Right kidney (tissue), 1 donor: ENCODE measurements at regions not wholly inside any gene's neighbourhood (a gene's known extent, or its start where the extent isn't known, plus 50 kb on each side); places are given as distances from the start of the nearest gene placed in this dataset.
A peak's percentile ranks its signal among the peaks of the same experiment; 100 is the strongest.
"Not testable (repeated sequence)": the region's sequence is repeated elsewhere in the genome, so short reads cannot be mapped to it uniquely, and the experiment has no call there.

ENCODE experiments used
- DNase-seq: peaks from one replicate; pipeline ENCODE4 v3.0.0-alpha.2; 2016

DNA sequence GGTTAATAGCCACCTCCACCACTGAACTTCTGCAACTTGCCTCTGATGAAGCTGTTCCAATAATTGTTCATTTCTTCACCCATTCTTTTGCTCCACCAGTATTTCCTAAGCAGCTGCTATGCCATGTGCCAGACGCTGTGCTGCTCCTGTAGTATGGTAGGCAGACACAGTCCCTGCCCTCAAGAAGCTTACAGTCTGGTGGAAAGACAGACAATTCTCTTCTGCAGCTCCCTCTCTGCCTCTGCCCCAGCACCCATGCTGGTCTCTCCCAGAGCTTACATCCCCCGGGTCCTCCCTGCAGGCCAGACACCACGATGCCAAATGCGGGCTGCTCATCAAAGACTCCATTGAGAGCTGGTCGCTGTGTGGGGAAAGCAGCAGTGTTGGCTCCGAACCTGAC, 111.6 kb upstream of the ESRRB start:
- DNase-seq = no peak

GRCh38 chr14:76267322-76268046, 108.5 kb upstream of the ESRRB start:
- peak; percentile 72 for DNase-seq

DNA sequence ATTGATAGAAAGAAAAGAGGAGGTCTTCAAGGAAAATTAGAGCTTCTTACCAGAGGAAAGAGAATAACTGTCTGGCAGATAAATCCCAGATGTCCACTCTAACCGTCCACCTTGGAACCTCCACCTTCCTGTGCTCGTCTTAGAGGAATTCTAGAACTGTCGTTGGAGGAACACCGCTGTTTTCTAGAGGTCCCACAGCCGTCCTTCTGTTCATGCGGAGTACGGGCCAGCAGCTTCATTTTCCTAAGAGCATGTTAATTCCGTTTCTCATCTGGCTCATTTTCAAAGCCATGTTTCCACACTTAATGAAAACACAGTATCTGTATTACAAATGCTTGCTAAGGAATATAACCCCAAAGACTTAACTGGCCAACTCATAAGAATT, 107.9 kb upstream of the ESRRB start:
- no peak for DNase-seq

- no peak for DNase-seq
Observed at GRCh38 chr14:76268700-76269099, 107.2 kb upstream of the ESRRB start.

DNA sequence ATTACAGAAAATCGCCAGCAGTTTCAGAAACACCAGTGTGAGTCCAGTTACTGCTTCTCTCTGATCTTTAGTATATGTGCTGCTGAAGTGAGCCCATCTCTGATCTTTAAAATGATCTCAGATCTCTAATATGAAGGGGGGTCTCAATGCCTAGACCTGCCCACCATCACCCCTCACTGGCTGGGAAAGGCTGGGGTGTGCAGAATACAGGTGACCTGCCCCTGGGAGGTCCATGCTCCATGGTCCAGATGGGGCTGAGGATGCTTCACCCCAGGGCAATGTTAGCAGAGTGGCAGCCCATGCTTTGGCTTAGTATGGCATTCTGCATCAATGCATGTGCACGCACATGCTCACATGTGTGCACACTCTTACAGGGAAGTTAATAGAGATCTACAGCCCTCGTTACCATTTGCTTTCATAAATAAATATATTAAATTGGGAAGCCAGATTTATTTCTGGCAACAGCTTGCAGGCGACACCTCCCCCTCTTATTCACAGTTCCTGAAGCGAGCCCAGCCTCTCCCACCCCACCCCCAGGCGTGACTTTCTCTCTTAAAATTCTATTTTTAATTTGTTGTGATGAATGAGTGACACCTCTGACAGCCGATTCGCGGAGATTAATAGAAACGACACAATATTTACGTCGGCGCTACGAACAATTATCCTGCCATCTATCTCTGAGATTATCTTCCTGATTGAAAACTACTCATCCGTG, 104.7 kb upstream of the ESRRB start:
- DNase-seq = no peak

GRCh38 chr14:76272349-76272748, 103.6 kb upstream of the ESRRB start:
- no peak for DNase-seq

DNA sequence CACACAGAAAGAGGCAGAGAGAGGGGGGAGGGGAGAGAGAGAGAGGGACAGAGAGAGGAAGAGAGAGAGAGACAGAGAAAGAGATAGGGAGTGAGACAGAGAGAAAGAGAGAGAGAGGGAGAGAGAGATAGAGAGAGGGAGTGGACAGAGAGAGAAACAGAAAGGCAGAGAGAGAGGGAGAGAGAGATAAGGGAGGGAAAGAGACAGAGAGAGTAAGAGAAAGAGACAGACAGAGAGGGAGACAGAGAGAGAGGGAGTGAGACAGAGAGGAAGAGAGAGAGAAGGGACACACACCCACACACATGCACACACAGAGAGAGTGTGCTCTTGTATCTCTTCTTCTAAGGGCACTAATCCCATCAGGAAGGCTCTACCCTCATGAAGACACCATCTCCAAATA, 103.2 kb upstream of the ESRRB start:
- no peak for DNase-seq

- DNase-seq = no peak
Observed at GRCh38 chr14:76273346-76273745, 102.6 kb upstream of the ESRRB start.

DNA sequence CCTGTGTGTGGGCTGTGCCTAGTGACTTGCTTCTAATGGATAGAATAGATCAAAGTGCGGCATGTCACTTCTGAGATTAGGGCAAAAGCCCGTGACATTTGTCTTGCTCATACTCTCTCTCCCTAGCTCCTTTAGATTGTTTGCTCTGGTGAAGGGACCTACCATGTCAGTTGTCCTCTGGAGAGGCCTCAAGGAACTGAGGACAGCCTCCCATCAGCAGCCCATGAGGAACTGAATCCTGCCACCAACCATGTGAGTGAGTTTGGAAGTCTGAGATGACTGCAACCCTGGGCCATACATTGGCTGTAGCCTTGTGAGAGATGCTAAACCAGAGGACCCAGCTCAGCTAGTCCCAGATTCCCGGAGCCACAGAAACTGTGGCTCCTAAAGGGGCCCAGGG, 101.6 kb upstream of the ESRRB start:
- DNase-seq = no peak

DNA sequence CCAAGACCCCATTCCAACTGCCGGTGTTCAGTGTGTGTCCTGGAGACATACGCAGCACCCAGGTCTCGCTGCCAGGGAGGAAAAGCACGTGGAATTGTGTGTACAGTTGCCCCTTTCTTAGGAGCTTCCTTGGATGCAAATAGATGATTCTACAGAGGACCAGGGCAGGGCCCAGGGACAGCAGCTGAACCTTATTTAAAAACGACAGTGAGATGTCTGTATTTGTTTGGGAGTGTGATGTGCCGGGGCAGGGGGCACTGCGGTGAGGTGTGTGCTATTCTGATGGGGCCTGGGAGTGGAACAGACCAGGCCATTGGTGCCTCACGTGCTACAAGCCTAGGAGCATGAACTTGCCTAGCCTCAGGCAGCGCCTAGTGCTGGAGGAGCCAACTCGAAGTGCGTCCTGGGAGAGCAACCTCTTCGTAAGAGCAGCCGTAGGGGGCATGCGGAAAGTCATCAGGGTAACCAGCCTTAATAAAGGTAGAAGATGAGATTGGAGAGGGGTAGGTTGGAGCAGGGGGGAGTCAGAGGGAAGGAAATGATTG, 98.3 kb upstream of the ESRRB start:
- no peak for DNase-seq

- no peak for DNase-seq
Observed at GRCh38 chr14:76280221-76280620, 95.7 kb upstream of the ESRRB start.

DNA sequence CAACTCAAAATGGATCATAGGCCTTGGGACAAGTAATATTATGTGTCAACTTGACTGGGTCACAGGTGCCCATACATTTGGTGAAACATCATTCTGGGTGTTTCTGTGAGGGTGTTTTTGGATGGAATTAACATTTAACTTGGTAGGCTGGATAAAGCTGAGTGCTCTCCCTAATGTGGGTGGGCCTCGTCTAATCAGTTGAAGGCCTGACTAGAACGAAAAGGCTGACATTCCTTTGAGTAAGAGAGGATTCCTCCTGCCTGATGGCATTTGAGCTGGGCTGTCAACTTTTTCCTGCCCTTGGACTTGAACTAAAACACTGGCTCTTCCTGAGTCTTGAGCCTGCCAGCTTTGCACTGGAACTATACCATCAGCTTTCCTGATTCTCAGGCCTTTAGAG, 93.4 kb upstream of the ESRRB start:
- DNase-seq = no peak

DNA sequence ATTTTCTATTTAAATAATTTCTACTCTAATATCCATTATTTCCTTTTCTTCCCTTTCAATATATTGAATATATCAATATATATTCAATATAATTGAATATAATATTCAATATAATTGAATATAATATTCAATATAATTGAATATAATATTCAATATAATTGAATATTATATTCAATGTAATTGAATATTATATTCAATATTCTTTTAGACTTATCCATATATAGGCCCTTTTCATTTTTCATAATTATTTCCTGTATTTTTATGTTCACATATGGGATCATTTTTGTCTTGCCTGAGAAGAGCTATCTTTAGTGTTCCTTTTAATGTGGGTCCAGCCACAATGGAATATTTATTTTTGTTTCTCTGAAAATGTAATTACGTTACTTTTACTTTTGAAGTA, 88.9 kb upstream of the ESRRB start:
- no peak for DNase-seq

- no peak for DNase-seq
Observed at GRCh38 chr14:76289276-76289675, 86.7 kb upstream of the ESRRB start.

GRCh38 chr14:76292561-76292960, 83.4 kb upstream of the ESRRB start:
- no peak for DNase-seq

DNA sequence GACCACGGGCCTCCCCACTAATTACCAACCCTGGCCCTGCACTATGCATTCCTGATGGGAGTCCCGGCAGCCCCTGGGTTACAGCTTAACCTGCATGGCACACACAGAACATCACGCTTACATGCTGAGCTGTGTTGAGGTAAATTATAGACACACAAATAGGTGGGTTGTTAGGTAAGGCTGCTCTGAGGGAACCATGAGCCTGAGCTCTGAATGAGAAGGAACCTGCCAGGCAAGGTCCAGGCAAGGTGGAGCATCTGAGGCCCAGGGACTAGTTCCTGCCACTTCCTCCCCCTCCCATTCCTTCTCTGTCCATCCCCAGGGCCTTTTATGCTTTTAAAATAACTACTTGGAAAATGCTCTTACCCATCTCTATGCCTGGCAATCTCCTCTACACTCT, 82.7 kb upstream of the ESRRB start:
- DNase-seq = no peak

DNA sequence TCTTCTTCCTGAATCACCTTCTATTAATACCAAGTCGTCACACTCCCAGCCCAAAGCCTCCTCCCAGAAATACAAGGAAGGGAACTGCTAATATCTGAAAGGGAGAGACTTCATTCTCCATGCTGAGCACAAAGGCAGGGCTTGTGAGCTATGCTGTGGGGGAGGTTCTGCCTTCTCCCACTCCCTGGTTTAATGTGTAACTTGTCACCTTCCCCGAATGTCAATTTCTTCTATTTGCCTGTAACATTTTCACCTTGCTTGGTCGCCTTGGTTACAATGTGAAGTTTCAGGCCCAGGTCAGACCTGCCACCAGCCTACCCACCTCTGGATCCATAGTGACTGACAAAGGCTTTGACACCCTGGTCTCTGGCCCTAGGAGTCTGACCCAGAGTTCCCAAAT, 82.0 kb upstream of the ESRRB start:
- peak; percentile 31 for DNase-seq

GRCh38 chr14:76294876-76295275, 81.1 kb upstream of the ESRRB start:
- DNase-seq = no peak

GRCh38 chr14:76298896-76299295, 77.0 kb upstream of the ESRRB start:
- DNase-seq = no peak

DNA sequence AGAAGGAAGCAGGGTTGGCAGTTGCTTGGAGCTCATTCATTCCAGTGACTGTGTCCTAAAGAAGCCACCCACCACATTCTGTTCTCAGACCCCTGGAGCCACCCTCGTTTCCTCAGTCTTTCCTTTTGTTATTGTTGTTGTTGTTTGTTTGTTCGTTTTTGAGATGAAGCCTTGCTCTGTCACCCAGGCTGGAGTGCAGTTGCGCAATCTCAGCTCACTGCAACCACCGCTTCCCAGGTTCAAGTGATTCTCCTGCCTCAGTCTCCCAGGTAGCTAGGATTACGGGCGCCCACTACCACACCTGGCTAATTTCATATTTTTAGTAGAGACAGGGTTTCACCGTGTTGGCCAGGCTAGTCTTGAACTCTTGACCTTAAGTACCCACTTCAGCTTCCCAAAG, 72.7 kb upstream of the ESRRB start:
- DNase-seq = not testable (repeated sequence)

- no peak for DNase-seq
Observed at GRCh38 chr14:76304536-76305267, 71.2 kb upstream of the ESRRB start.

DNA sequence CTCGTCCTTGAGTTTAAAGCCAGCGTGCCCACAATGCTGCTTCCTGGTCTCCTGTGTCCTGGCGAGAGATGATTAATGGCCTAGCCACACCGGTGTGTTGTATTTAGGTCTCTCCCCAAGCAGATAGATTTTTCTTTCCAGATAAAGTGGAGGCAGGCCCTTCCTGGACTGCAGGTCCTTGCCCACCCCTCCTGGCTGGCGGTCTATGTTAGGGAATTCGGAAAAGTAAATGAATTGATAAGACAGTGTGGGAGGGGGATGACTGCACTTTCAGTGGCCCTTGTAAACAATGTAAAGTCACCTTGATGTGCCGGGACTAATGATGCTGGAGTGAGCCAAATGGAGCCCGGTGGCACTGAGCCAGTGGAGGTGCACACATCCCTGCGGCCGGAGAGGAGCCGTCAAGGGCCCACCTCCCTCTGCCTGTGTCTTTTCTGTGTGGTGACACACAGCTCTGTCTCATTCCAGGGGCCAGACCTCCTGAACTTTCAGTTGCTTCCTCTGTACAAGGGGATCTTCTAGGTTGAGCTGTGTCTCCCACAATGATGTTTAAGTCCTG, 70.6 kb upstream of the ESRRB start:
- no peak for DNase-seq

DNA sequence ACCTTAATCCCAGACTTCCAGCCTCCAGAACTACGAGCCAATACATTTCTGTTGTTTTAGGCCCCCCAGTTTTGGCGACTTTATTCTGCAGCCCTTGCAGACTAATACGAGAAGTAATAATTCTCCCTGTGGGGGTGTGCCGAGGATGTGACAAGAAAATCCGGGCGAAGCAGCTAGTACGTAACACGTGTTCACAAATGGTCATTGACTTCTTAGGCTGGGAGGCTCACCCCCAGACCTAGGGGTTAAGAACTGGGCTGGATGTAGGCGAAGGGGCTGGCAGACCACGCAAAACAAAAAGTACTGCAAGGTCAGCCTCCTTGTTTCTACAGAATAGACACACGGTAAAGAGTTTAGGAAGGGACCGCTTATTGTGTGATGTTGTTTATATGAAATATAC, 69.8 kb upstream of the ESRRB start:
- no peak for DNase-seq
